M059J (cell line): ENCODE measurements at regions not wholly inside any gene's neighbourhood (a gene's known extent, or its start where the extent isn't known, plus 50 kb on each side); places are given as distances from the start of the nearest gene placed in this dataset.

Experiments
- DNase-seq: peaks from one replicate; pipeline ENCODE4 v3.0.0-alpha.2; 2012; ENCODE audit warnings: low read depth

GRCh38 chr6:42512579-42512978 lies 51.2 kb upstream of the UBR2 start:
- no peak for DNase-seq

DNA sequence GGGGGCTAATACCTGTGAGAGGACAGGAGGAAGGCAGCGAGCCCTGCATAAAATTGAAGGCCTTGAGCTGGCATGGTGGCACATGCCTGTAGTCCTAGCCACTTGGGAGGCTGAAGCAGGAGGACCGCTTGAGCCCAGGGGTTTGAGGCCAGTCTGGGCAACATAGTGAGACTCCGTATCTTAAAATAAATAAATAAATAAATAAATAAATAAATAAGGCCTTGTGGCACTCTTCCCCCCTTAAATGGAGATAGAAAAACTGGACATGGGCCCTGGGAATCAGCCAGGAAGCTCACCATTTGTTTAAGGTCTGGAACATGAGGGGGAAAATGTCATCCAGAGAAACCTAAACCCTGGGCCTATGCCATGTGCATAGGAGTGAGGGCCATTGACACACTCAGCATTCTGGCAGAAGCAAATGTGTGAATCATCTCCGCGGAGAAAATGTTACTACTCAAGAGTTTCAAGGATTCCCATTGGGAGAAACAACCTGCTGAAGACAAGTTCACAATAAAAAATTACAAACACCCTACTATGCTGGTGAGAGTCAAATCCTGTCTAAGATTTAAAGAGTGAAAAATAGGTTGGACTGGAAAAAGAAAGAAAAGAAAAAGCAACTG lies 51.9 kb upstream of the UBR2 start:
- DNase-seq, result no peak

GRCh38 chr6:42510795-42511194 lies 53.0 kb upstream of the UBR2 start:
- DNase-seq, result no peak

DNA sequence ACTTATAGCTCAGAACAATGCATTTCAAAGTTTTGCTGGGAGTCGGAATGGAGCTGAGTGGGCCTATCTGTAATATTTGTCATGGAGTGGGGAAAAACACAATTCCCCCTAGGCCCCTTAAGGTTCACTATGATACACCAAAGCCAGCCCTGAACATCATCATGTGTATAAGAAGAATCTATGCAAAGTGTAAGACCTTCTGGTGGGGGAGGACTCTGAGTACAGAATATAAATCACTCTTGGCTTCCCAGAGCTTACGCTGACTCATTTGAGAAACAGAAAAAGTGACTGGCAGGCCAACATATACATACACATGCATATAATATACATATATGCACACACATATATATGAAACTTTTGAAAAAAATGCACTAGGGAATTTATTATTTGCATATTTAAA lies 54.1 kb upstream of the UBR2 start:
- no peak for DNase-seq

GRCh38 chr6:42509256-42509655 lies 54.6 kb upstream of the UBR2 start:
- no peak for DNase-seq

DNA sequence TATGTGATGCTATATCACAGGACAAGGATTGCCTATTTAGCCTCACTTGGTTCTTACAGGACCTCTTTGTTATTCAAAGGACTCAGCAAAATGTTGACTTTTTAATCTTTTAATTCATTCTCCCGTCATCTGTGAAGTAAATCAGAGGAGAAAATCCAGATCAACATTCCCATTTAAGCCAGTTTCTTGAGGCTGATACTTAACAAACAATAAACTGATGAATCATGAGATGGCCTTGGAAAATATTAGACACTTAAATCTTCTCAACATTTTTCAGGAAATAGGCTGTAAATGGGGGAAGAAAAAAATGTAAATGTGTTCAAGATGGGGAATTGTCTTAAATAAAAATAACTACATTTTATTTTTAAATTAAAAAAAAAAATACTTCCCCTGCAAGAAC lies 55.9 kb upstream of the UBR2 start:
- DNase-seq, result no peak

GRCh38 chr6:42507195-42507594 lies 55.5 kb upstream of the TRERF1 start:
- no peak for DNase-seq

GRCh38 chr6:42506070-42506469 lies 54.3 kb upstream of the TRERF1 start:
- no peak for DNase-seq

DNA sequence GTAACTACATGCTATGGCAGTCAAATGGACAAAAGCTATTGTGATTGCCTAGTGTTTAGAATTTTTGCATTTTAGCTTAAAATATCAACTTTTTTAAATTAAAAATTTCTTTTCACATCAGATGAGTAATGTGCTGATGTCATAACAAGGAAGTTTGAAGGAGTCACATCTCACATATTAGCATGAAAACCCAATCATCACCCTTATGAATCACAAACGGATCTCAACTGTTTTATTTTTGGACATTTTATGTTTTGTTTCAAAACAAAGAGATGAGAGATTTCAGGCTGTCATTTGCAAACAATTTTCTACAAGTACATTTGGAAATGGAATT lies 53.6 kb upstream of the TRERF1 start:
- peak; percentile 64 for DNase-seq

DNA sequence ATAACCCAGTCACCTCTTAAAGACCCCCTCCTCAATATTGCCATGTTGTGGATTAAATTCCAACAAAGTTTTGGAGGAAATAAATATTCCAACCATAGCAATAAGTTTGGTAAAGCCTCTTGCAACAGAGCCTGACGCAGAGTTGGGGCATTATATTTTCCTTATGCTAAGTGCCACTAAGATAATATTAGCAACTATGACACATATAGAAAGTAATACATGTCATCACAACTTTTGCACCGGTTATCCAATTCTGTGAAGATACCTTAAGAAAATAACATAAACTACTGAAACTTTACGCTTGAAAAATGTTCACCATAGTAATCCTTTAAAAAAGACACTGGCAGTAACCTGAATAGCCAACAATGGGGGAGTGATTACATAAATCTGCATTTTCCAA lies 52.2 kb upstream of the TRERF1 start:
- no peak for DNase-seq

- DNase-seq, result no peak
Measured at GRCh38 chr6:42502990-42503389, 51.3 kb upstream of the TRERF1 start.

- DNase-seq, result no peak
Measured at GRCh38 chr6:42502127-42502526, 50.4 kb upstream of the TRERF1 start.
